Endothelial cell of umbilical vein (primary cell): ENCODE measurements at regions not wholly inside any gene's neighbourhood (a gene's known extent, or its start where the extent isn't known, plus 50 kb on each side); places are given as distances from the start of the nearest gene placed in this dataset.

Experiments
- BruUV-seq: library from RNA; stranded (reverse); fragments of 400-500 nt; replicated peaks from 2 replicates; lab custom pipeline; 2021; lab: Mats Ljungman, UMichigan
- CTCF ChIA-PET: fragments of 300-600, 350-600 bp; sonication (Branson Sonifier 250); formaldehyde crosslinking; loops from one replicate; lab custom pipeline; 2021; ENCODE audit warnings: antibody characterized with exemption, inconsistent platforms; lab: Charles Lee
- POLR2A ChIA-PET: fragments of 300-600, 350-600 bp; sonication (Branson Sonifier 250); formaldehyde crosslinking; loops from one replicate; lab custom pipeline; 2021; ENCODE audit warnings: antibody characterized with exemption, inconsistent platforms; lab: Charles Lee
- DNase-seq: peaks from one replicate; pipeline ENCODE4 v3.0.0-alpha.2; 2011; ENCODE audit warnings: low read depth, low spot score
- FAIRE-seq: peaks from 2 replicates; lab custom pipeline; 2011; peaks lifted over from hg19 to GRCh38; lab: Jason Lieb, UNC
- H2AFZ ChIP-seq: 2 replicates; pipeline ENCODE4 v1.6.0; 2012; ENCODE audit warnings: low read depth, low read length, control low read depth, inconsistent platforms
- H3K27ac ChIP-seq: 2 replicates; pipeline ENCODE4 v1.5.1; 2011; ENCODE audit warnings: low read depth, mild to moderate bottlenecking, control low read depth, low read length, moderate library complexity; ENCODE audit not compliant: insufficient read depth
- H3K27me3 ChIP-seq, 2 experiments: 2 replicates each; pipeline versions ENCODE4 v1.6.0 to v1.6.1; 2011; ENCODE audit warnings: low read length in 2 of 2, mixed read lengths in 1 of 2; ENCODE audit not compliant: control insufficient read depth in 2 of 2, insufficient read depth in 2 of 2
- H3K36me3 ChIP-seq, 2 experiments: 2 replicates in 1 of 2; 3 replicates in 1 of 2; pipeline ENCODE4 v1.5.1; 2011; ENCODE audit warnings: low read length in 2 of 2, mild to moderate bottlenecking in 1 of 2, moderate library complexity in 1 of 2; ENCODE audit not compliant: control insufficient read depth in 2 of 2, insufficient read depth in 2 of 2; ENCODE audit errors: extremely low read depth in 1 of 2
- H3K4me1 ChIP-seq: 3 replicates; pipeline ENCODE4 v1.5.1; 2011; ENCODE audit warnings: mild to moderate bottlenecking, low read length; ENCODE audit not compliant: control insufficient read depth, insufficient read depth; ENCODE audit errors: extremely low read depth
- H3K4me2 ChIP-seq: 2 replicates; pipeline ENCODE4 v1.6.1; 2011; ENCODE audit warnings: low read length, control low read depth, mixed read lengths; ENCODE audit not compliant: insufficient read depth
- H3K4me3 ChIP-seq, 3 experiments: fragments of 200-600 bp in 1 of 3; sonication (generic), shearing (Covaris generic) in 1 of 3; replicated peaks in 1 of 3; 2 replicates each; pipeline ENCODE4 v1.5.1; 2011 to 2016; ENCODE audit warnings: control low read depth in 3 of 3, low read length in 3 of 3, mild to moderate bottlenecking in 2 of 3, inconsistent platforms in 1 of 3, low read depth in 1 of 3, moderate library complexity in 1 of 3; ENCODE audit not compliant: insufficient read depth in 1 of 3
- H3K79me2 ChIP-seq: 2 replicates; pipeline ENCODE4 v1.6.0; 2012; ENCODE audit warnings: low read length, inconsistent platforms; ENCODE audit not compliant: control insufficient read depth, insufficient read depth
- H3K9ac ChIP-seq: replicated peaks from 2 replicates; pipeline ENCODE3; 2011; ENCODE audit warnings: low read length, control low read depth; ENCODE audit not compliant: insufficient read depth; ENCODE audit errors: extremely low read depth
- H3K9me1 ChIP-seq: replicated peaks from 3 replicates; pipeline ENCODE4 v1.6.0; 2011; ENCODE audit warnings: mild to moderate bottlenecking, low read length; ENCODE audit not compliant: control insufficient read depth, insufficient read depth; ENCODE audit errors: extremely low read depth
- H3K9me3 ChIP-seq: replicated peaks from 2 replicates; pipeline ENCODE4 v1.5.1; 2012; ENCODE audit warnings: low read length, inconsistent platforms; ENCODE audit not compliant: control insufficient read depth, insufficient read depth
- H4K20me1 ChIP-seq: replicated peaks from 2 replicates; pipeline ENCODE3; 2011; ENCODE audit warnings: mild to moderate bottlenecking, low read length; ENCODE audit not compliant: control insufficient read depth, insufficient read depth; ENCODE audit errors: extremely low read depth
- EZH2 ChIP-seq: IDR thresholded peaks from 2 replicates; pipeline ENCODE4 v1.6.1; 2012; ENCODE audit warnings: borderline replicate concordance, low read depth, mild to moderate bottlenecking, moderate library complexity, low read length, inconsistent platforms; ENCODE audit not compliant: severe bottlenecking
- FOS ChIP-seq: IDR thresholded peaks from 2 replicates; pipeline ENCODE4 v1.6.1; 2011; ENCODE audit warnings: mild to moderate bottlenecking, low read length, moderate library complexity, borderline replicate concordance; ENCODE audit not compliant: insufficient read depth
- GATA2 ChIP-seq: IDR thresholded peaks from 2 replicates; pipeline ENCODE4 v1.7.0; 2011; ENCODE audit warnings: low read depth, mild to moderate bottlenecking, moderate library complexity, mixed read lengths, low read length; ENCODE audit not compliant: insufficient read length, insufficient read depth
- JUN ChIP-seq: IDR thresholded peaks from 2 replicates; pipeline ENCODE4 v1.6.1; 2011; ENCODE audit warnings: borderline replicate concordance, low read depth; ENCODE audit not compliant: insufficient read length, insufficient read depth
- MAX ChIP-seq: IDR thresholded peaks from 2 replicates; pipeline ENCODE4 v1.6.1; 2011; ENCODE audit not compliant: insufficient read depth, insufficient read length
- MYC ChIP-seq: IDR thresholded peaks from one replicate; pipeline ENCODE4 v1.6.1; 2011; ENCODE audit warnings: mild to moderate bottlenecking, low read depth, low read length
- POLR2A ChIP-seq: IDR thresholded peaks from 2 replicates; pipeline ENCODE4 v1.6.1; 2012; ENCODE audit warnings: low read depth, mild to moderate bottlenecking, control low read depth, low read length
- POLR2AphosphoS5 ChIP-seq: IDR thresholded peaks from 2 replicates; pipeline ENCODE4 v1.6.1; 2012; ENCODE audit warnings: low read depth, mild to moderate bottlenecking, control low read depth, low read length, moderate library complexity; ENCODE audit not compliant: insufficient read depth
- dilution Hi-C: fragments of 300-500 bp; cut with MboI; formaldehyde crosslinking; loops from one replicate; pipeline ENCODE4 v1.15.0; 2019; ENCODE audit warnings: low sequenced_read_pairs; ENCODE audit not compliant: extremely low pct_ligation_motif_present
- intact Hi-C: fragments of 100-400 bp; cut with micrococcal nuclease; formaldehyde crosslinking; loops from one replicate; pipeline ENCODE4 v1.10.0; 2022
- TF ChIP-seq, protein P1 (sequence below), 2 donors: IDR thresholded peaks; 1 replicate in 1 of 2; 2 replicates in 1 of 2; pipeline ENCODE4 v1.5.1; 2011; ENCODE audit warnings: low read length in 2 of 2, mild to moderate bottlenecking in 2 of 2, moderate library complexity in 2 of 2, control low read depth in 1 of 2, inconsistent platforms in 1 of 2, low read depth in 1 of 2; ENCODE audit not compliant: insufficient read depth in 1 of 2; ENCODE audit errors: extremely low read depth in 1 of 2

DNA sequence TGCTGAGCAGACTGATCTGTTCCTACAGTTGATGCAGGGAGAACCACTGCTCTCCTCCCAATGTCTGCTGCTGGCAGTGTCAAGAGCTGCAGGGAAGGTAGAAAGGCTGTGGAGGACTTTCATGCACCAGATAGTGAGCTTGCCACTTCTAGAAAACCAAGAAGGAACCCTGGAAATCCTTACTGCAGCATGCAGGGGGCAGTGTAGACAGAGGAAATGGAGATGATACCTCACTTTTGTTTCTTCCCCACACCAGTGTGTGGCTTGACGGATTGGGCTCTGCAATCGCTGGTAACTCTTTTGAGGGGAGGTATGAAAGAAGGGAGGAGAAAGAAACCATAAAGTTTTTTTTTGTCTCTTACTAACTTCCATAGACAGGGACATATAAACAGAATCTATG, 480.7 kb downstream of the DMAC1 start:
- BruUV-seq = no TSS peak
- dilution Hi-C loops = no loop called here
- CTCF ChIA-PET = no interaction called here

More for the DNA sequence above, 480.7 kb downstream of the DMAC1 start:
- FAIRE-seq (no peak), DNase-seq (no peak)
- no peak overlapping the region for H3K27ac ChIP-seq
- no peaks in the 10 kb centered on the region for H4K20me1 ChIP-seq
- H3K27me3 ChIP-seq = no peaks in the 10 kb centered on the region
- H3K79me2 ChIP-seq = no peaks in the 10 kb centered on the region
- no peaks in the 10 kb centered on the region for H3K36me3 ChIP-seq
- no peaks in the 10 kb centered on the region for H3K9me3 ChIP-seq
- POLR2A ChIA-PET = no interaction called here
- no peak overlapping the region for H2AFZ ChIP-seq
- no peak for TF ChIP-seq MAX
- TF ChIP-seq, protein P1, sequence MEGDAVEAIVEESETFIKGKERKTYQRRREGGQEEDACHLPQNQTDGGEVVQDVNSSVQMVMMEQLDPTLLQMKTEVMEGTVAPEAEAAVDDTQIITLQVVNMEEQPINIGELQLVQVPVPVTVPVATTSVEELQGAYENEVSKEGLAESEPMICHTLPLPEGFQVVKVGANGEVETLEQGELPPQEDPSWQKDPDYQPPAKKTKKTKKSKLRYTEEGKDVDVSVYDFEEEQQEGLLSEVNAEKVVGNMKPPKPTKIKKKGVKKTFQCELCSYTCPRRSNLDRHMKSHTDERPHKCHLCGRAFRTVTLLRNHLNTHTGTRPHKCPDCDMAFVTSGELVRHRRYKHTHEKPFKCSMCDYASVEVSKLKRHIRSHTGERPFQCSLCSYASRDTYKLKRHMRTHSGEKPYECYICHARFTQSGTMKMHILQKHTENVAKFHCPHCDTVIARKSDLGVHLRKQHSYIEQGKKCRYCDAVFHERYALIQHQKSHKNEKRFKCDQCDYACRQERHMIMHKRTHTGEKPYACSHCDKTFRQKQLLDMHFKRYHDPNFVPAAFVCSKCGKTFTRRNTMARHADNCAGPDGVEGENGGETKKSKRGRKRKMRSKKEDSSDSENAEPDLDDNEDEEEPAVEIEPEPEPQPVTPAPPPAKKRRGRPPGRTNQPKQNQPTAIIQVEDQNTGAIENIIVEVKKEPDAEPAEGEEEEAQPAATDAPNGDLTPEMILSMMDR (IDR thresholded peaks at IDR 0.05; ENCODE audit: extremely low read depth in 1 of 2, insufficient read depth in 1 of 2, low read depth in 1 of 2, low read length in 2 of 2) = no peak
- TF ChIP-seq FOS = no peak
- no peak for TF ChIP-seq JUN
- TF ChIP-seq POLR2AphosphoS5 = no peak
- TF ChIP-seq POLR2A = no peak
- no peak for TF ChIP-seq GATA2
- no peak for TF ChIP-seq EZH2
- no peak for TF ChIP-seq MYC
- intact Hi-C loops = no loop called here
- H3K4me1 ChIP-seq = no peaks in the 10 kb centered on the region
- H3K9ac ChIP-seq = no peak overlapping the region
- H3K4me3 ChIP-seq = no peak overlapping the region
- no peaks in the 10 kb centered on the region for H3K9me1 ChIP-seq
- H3K4me2 ChIP-seq = no peak overlapping the region
